Neuronal stem cell (in vitro differentiated cells): ENCODE measurements at regions not wholly inside any gene's neighbourhood (a gene's known extent, or its start where the extent isn't known, plus 50 kb on each side); places are given as distances from the start of the nearest gene placed in this dataset.

Experiments
- DNase-seq: peaks from one replicate; pipeline ENCODE4 v3.0.0-alpha.2; 2013; ENCODE audit warnings: low spot score
- H2AFZ ChIP-seq: one replicate; pipeline ENCODE4 v1.6.1; 2013; ENCODE audit warnings: mild to moderate bottlenecking, low read length, inconsistent platforms
- H2AK5ac ChIP-seq: 2 replicates; pipeline ENCODE4 v1.6.1; 2013; ENCODE audit warnings: low read depth, mild to moderate bottlenecking, inconsistent platforms, low read length, moderate library complexity, mixed read lengths
- H2BK120ac ChIP-seq: 2 replicates; pipeline ENCODE4 v1.6.1; 2013; ENCODE audit warnings: low read depth, mild to moderate bottlenecking, inconsistent platforms, low read length, moderate library complexity, mixed read lengths
- H2BK12ac ChIP-seq: one replicate; pipeline ENCODE4 v1.6.1; 2013; ENCODE audit warnings: low read length, inconsistent platforms
- H2BK15ac ChIP-seq: 2 replicates; pipeline ENCODE4 v1.6.1; 2013; ENCODE audit warnings: mild to moderate bottlenecking, low read length, inconsistent platforms, mixed read lengths
- H2BK5ac ChIP-seq: one replicate; pipeline ENCODE4 v1.6.1; 2013; ENCODE audit warnings: inconsistent platforms, mild to moderate bottlenecking, low read length, moderate library complexity
- H3K14ac ChIP-seq: one replicate; pipeline ENCODE4 v1.6.1; 2013; ENCODE audit warnings: low read length, inconsistent platforms
- H3K18ac ChIP-seq: 2 replicates; pipeline ENCODE4 v1.6.1; 2013; ENCODE audit warnings: low read length, inconsistent platforms
- H3K23ac ChIP-seq: 2 replicates; pipeline ENCODE4 v1.6.1; 2013; ENCODE audit warnings: low read depth, mild to moderate bottlenecking, mixed read lengths, low read length, inconsistent platforms; ENCODE audit not compliant: poor library complexity
- H3K27ac ChIP-seq: replicated peaks from 3 replicates; pipeline ENCODE4 v1.5.1; 2013; ENCODE audit warnings: low read length, inconsistent platforms
- H3K27me3 ChIP-seq, 3 experiments: 2 replicates each; pipeline ENCODE4 v1.6.1; 2013; ENCODE audit warnings: low read length in 3 of 3, mild to moderate bottlenecking in 2 of 3, inconsistent platforms in 1 of 3, low read depth in 1 of 3, mixed read lengths in 1 of 3, moderate library complexity in 1 of 3; ENCODE audit not compliant: control insufficient read depth in 3 of 3, insufficient read depth in 3 of 3
- H3K36me3 ChIP-seq, 2 donors: replicated peaks in 1 of 2; 2 replicates each; pipeline ENCODE4 v1.6.1; 2013; ENCODE audit warnings: low read length in 2 of 2; ENCODE audit not compliant: control insufficient read depth in 2 of 2, insufficient read depth in 2 of 2
- H3K4ac ChIP-seq: 2 replicates; pipeline ENCODE4 v1.6.1; 2013; ENCODE audit warnings: inconsistent platforms, mild to moderate bottlenecking, low read length, moderate library complexity
- H3K4me1 ChIP-seq, 2 donors: 1 replicate in 1 of 2; 2 replicates in 1 of 2; pipeline ENCODE4 v1.6.1; 2013; ENCODE audit warnings: low read length in 2 of 2, low read depth in 1 of 2; ENCODE audit not compliant: control insufficient read depth in 2 of 2, insufficient read depth in 1 of 2
- H3K4me2 ChIP-seq: one replicate; pipeline ENCODE4 v1.6.1; 2013; ENCODE audit warnings: mild to moderate bottlenecking, low read length, inconsistent platforms; ENCODE audit not compliant: insufficient read depth, poor library complexity, severe bottlenecking
- H3K4me3 ChIP-seq, 2 donors: 2 replicates each; pipeline ENCODE4 v1.5.1; 2013; ENCODE audit warnings: low read length in 2 of 2, mild to moderate bottlenecking in 2 of 2, inconsistent platforms in 1 of 2, moderate library complexity in 1 of 2
- H3K79me1 ChIP-seq: one replicate; pipeline ENCODE4 v1.6.1; 2013; ENCODE audit warnings: low read depth, mild to moderate bottlenecking, inconsistent platforms, low read length, moderate library complexity
- H3K9ac ChIP-seq: one replicate; pipeline ENCODE4 v1.6.1; 2013; ENCODE audit warnings: mild to moderate bottlenecking, low read depth, low read length, inconsistent platforms; ENCODE audit not compliant: poor library complexity
- H3K9me3 ChIP-seq, 2 donors: replicated peaks in 1 of 2; 2 replicates each; pipeline versions ENCODE3 to v1.6.1; 2013; ENCODE audit warnings: low read length in 2 of 2, mild to moderate bottlenecking in 2 of 2, inconsistent platforms in 1 of 2, low read depth in 1 of 2, mixed read lengths in 1 of 2, moderate library complexity in 1 of 2; ENCODE audit not compliant: control insufficient read depth in 2 of 2, insufficient read depth in 1 of 2
- H4K8ac ChIP-seq: one replicate; pipeline ENCODE4 v1.6.1; 2013; ENCODE audit warnings: low read depth, mild to moderate bottlenecking, inconsistent platforms, low read length, moderate library complexity
- H4K91ac ChIP-seq: one replicate; pipeline ENCODE4 v1.6.1; 2013; ENCODE audit warnings: low read length, low read depth, mild to moderate bottlenecking, inconsistent platforms; ENCODE audit not compliant: poor library complexity
- WGBS, 2 donors: extraction: QIAGEN DNeasy Blood & Tissue Kit; methylation state at CpG; one replicate each; pipeline ENCODE4 v1.1.7; 2013; ENCODE audit warnings: missing lambda C conversion rate in 2 of 2, mixed read lengths in 1 of 2; ENCODE audit not compliant: insufficient read length in 2 of 2, insufficient replicate concordance in 1 of 2; ENCODE audit errors: extremely low coverage in 2 of 2; 5-methylcytosine and 5-hydroxymethylcytosine counted together

DNA sequence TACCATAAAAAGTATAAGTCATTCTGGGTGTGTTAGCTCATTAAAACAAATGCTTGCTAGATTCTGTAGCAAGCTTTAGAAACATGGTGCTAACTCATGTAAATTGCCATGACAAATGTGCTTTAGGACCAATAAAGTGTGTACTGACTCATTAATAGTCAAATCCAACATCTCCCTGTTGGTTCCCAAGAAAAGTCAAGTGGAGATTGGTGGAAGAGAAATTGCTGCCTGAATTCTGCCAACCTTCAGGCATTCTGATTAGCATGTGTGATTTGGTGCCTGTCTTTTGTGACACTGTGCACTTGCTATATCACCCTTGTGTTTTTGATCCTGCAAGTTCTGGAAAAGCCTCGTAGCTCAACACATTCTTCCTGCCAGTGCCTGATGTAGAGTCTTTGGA lies 503.8 kb upstream of the BOD1L1 start:
- Histone ChIP-seq H3K4me1 (no peaks in the 10 kb centered on the region), H3K36me3 (no peaks in the 10 kb centered on the region), H2BK5ac (no peak overlapping the region), H4K8ac (no peak overlapping the region), H3K9ac (no peak overlapping the region), H3K14ac (no peak overlapping the region), H3K27ac (no peak overlapping the region), H3K18ac (no peak overlapping the region), H2BK12ac (no peak overlapping the region), H3K4me3 (no peak overlapping the region), H2BK15ac (no peak overlapping the region), H2AFZ (no peak overlapping the region), H3K79me1 (no peaks in the 10 kb centered on the region), H3K4ac (no peak overlapping the region), H2AK5ac (no peak overlapping the region), H3K23ac (no peak overlapping the region), H3K27me3 (peaks cover 0 to 9% (median 0%) of the 10 kb centered on the region in 3 experiments), H3K4me2 (no peak overlapping the region), H4K91ac (no peak overlapping the region), H3K9me3 (no peaks in the 10 kb centered on the region), H2BK120ac (no peak overlapping the region)
- DNase-seq, result no peak
- WGBS, 2 donors, result no CpG with 5 or more reads among the region's 1 CpG

GRCh38 chr4:14132301-14132700 lies 504.8 kb upstream of the BOD1L1 start:
- Histone ChIP-seq H3K4ac (no peak overlapping the region), H2BK12ac (no peak overlapping the region), H4K91ac (no peak overlapping the region), H3K9me3 (no peaks in the 10 kb centered on the region), H3K9ac (no peak overlapping the region), H3K79me1 (no peaks in the 10 kb centered on the region), H4K8ac (no peak overlapping the region), H2AK5ac (no peak overlapping the region), H2BK5ac (no peak overlapping the region), H3K23ac (no peak overlapping the region), H2AFZ (no peak overlapping the region), H3K27ac (no peak overlapping the region), H3K4me3 (no peak overlapping the region), H2BK15ac (no peak overlapping the region), H3K27me3 (peaks cover 0 to 5% (median 0%) of the 10 kb centered on the region in 3 experiments), H3K36me3 (no peaks in the 10 kb centered on the region), H3K18ac (no peak overlapping the region), H2BK120ac (no peak overlapping the region), H3K4me1 (no peaks in the 10 kb centered on the region), H3K14ac (no peak overlapping the region), H3K4me2 (no peak overlapping the region)
- DNase-seq, result no peak
- no CpG with 5 or more reads among the region's 1 CpG for WGBS, 2 donors

GRCh38 chr4:14138106-14138505 lies 510.6 kb upstream of the BOD1L1 start:
- Histone ChIP-seq H2BK120ac (no peak overlapping the region), H4K91ac (no peak overlapping the region), H4K8ac (no peak overlapping the region), H3K4me1 (no peaks in the 10 kb centered on the region), H3K4me2 (no peak overlapping the region), H2AFZ (no peak overlapping the region), H3K27me3 (no peaks in the 10 kb centered on the region), H3K9ac (no peak overlapping the region), H3K4me3 (no peak overlapping the region), H2BK15ac (no peak overlapping the region), H3K4ac (no peak overlapping the region), H3K9me3 (no peaks in the 10 kb centered on the region), H3K27ac (no peak overlapping the region), H2BK5ac (no peak overlapping the region), H3K36me3 (no peaks in the 10 kb centered on the region), H2BK12ac (no peak overlapping the region), H3K79me1 (no peaks in the 10 kb centered on the region), H3K23ac (no peak overlapping the region), H2AK5ac (no peak overlapping the region), H3K14ac (no peak overlapping the region), H3K18ac (no peak overlapping the region)
- DNase-seq, result no peak

- peaks cover 0 to 2% of the 10 kb centered on the region in 2 donors for H3K9me3 ChIP-seq
- H3K14ac ChIP-seq, result no peak overlapping the region
- no peak overlapping the region for H3K18ac ChIP-seq
- H2AK5ac ChIP-seq, result no peak overlapping the region
- no peak overlapping the region for H3K4me3 ChIP-seq
- DNase-seq, result no peak
- H3K79me1 ChIP-seq, result no peaks in the 10 kb centered on the region
- H3K4me1 ChIP-seq, result peaks cover 0 to 5% of the 10 kb centered on the region in 2 donors
- no peaks in the 10 kb centered on the region for H3K27me3 ChIP-seq
- H3K27ac ChIP-seq, result no peak overlapping the region
- H2BK12ac ChIP-seq, result no peak overlapping the region
- H3K4ac ChIP-seq, result no peak overlapping the region
- no peak overlapping the region for H3K4me2 ChIP-seq
- no peak overlapping the region for H4K8ac ChIP-seq
- no peak overlapping the region for H2BK15ac ChIP-seq
- H4K91ac ChIP-seq, result no peak overlapping the region
- no peak overlapping the region for H3K9ac ChIP-seq
- H3K23ac ChIP-seq, result no peak overlapping the region
- no CpG with 5 or more reads among the region's 1 CpG for WGBS, 2 donors
- H2AFZ ChIP-seq, result no peak overlapping the region
- H2BK120ac ChIP-seq, result no peak overlapping the region
- no peaks in the 10 kb centered on the region for H3K36me3 ChIP-seq
- H2BK5ac ChIP-seq, result no peak overlapping the region
These were observed 516.4 kb upstream of the BOD1L1 start for GRCh38 chr4:14143892-14144291.
